ENCODE measurements at regions not wholly inside any gene's neighbourhood (a gene's known extent, or its start where the extent isn't known, plus 50 kb on each side); places are given as distances from the start of the nearest gene placed in this dataset.

DNA sequence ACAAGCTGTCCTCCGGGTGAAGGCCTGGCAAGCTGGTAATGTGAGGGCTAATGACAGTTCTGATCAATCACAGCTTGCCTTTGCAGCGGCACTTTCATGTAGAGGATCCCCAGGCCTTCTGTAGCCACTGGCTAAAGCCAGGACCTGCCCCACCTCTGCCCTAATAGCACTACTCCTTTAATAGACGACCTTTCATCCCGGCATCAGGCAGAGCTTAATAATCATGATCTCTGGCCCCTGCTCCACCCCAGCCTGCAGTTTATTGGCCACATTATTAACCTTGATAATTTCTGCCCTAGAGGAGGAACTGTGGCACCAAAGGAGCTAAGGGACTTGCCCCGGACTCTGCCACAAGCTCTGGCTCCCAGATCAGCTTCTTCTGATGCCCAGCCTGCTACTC lies 142.3 kb upstream of the TBX3 start:
- TF ChIP-seq EP300 (IDR thresholded peaks at IDR 0.05) (no peak), POLR2A (IDR thresholded peaks at IDR 0.05) (no peak), POLR2AphosphoS5 (IDR thresholded peaks at IDR 0.05) (no peak)
- TF ChIP-seq, protein P1, sequence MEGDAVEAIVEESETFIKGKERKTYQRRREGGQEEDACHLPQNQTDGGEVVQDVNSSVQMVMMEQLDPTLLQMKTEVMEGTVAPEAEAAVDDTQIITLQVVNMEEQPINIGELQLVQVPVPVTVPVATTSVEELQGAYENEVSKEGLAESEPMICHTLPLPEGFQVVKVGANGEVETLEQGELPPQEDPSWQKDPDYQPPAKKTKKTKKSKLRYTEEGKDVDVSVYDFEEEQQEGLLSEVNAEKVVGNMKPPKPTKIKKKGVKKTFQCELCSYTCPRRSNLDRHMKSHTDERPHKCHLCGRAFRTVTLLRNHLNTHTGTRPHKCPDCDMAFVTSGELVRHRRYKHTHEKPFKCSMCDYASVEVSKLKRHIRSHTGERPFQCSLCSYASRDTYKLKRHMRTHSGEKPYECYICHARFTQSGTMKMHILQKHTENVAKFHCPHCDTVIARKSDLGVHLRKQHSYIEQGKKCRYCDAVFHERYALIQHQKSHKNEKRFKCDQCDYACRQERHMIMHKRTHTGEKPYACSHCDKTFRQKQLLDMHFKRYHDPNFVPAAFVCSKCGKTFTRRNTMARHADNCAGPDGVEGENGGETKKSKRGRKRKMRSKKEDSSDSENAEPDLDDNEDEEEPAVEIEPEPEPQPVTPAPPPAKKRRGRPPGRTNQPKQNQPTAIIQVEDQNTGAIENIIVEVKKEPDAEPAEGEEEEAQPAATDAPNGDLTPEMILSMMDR (IDR thresholded peaks at IDR 0.05): no peak

Data from upper lobe of left lung (tissue), 4 donors.